Neuronal stem cell (in vitro differentiated cells): ENCODE measurements at regions not wholly inside any gene's neighbourhood (a gene's known extent, or its start where the extent isn't known, plus 50 kb on each side); places are given as distances from the start of the nearest gene placed in this dataset.

ENCODE experiments used
- DNase-seq: peaks from one replicate; pipeline ENCODE4 v3.0.0-alpha.2; 2013; ENCODE audit warnings: low spot score
- H2AFZ ChIP-seq: one replicate; pipeline ENCODE4 v1.6.1; 2013; ENCODE audit warnings: mild to moderate bottlenecking, low read length, inconsistent platforms
- H2AK5ac ChIP-seq: 2 replicates; pipeline ENCODE4 v1.6.1; 2013; ENCODE audit warnings: low read depth, mild to moderate bottlenecking, inconsistent platforms, low read length, moderate library complexity, mixed read lengths
- H2BK120ac ChIP-seq: 2 replicates; pipeline ENCODE4 v1.6.1; 2013; ENCODE audit warnings: low read depth, mild to moderate bottlenecking, inconsistent platforms, low read length, moderate library complexity, mixed read lengths
- H2BK12ac ChIP-seq: one replicate; pipeline ENCODE4 v1.6.1; 2013; ENCODE audit warnings: low read length, inconsistent platforms
- H2BK15ac ChIP-seq: 2 replicates; pipeline ENCODE4 v1.6.1; 2013; ENCODE audit warnings: mild to moderate bottlenecking, low read length, inconsistent platforms, mixed read lengths
- H2BK5ac ChIP-seq: one replicate; pipeline ENCODE4 v1.6.1; 2013; ENCODE audit warnings: inconsistent platforms, mild to moderate bottlenecking, low read length, moderate library complexity
- H3K14ac ChIP-seq: one replicate; pipeline ENCODE4 v1.6.1; 2013; ENCODE audit warnings: low read length, inconsistent platforms
- H3K18ac ChIP-seq: 2 replicates; pipeline ENCODE4 v1.6.1; 2013; ENCODE audit warnings: low read length, inconsistent platforms
- H3K23ac ChIP-seq: 2 replicates; pipeline ENCODE4 v1.6.1; 2013; ENCODE audit warnings: low read depth, mild to moderate bottlenecking, mixed read lengths, low read length, inconsistent platforms; ENCODE audit not compliant: poor library complexity
- H3K27ac ChIP-seq: replicated peaks from 3 replicates; pipeline ENCODE4 v1.5.1; 2013; ENCODE audit warnings: low read length, inconsistent platforms
- H3K27me3 ChIP-seq, 3 experiments: 2 replicates each; pipeline ENCODE4 v1.6.1; 2013; ENCODE audit warnings: low read length in 3 of 3, mild to moderate bottlenecking in 2 of 3, inconsistent platforms in 1 of 3, low read depth in 1 of 3, mixed read lengths in 1 of 3, moderate library complexity in 1 of 3; ENCODE audit not compliant: control insufficient read depth in 3 of 3, insufficient read depth in 3 of 3
- H3K36me3 ChIP-seq, 2 donors: replicated peaks in 1 of 2; 2 replicates each; pipeline ENCODE4 v1.6.1; 2013; ENCODE audit warnings: low read length in 2 of 2; ENCODE audit not compliant: control insufficient read depth in 2 of 2, insufficient read depth in 2 of 2
- H3K4ac ChIP-seq: 2 replicates; pipeline ENCODE4 v1.6.1; 2013; ENCODE audit warnings: inconsistent platforms, mild to moderate bottlenecking, low read length, moderate library complexity
- H3K4me1 ChIP-seq, 2 donors: 1 replicate in 1 of 2; 2 replicates in 1 of 2; pipeline ENCODE4 v1.6.1; 2013; ENCODE audit warnings: low read length in 2 of 2, low read depth in 1 of 2; ENCODE audit not compliant: control insufficient read depth in 2 of 2, insufficient read depth in 1 of 2
- H3K4me2 ChIP-seq: one replicate; pipeline ENCODE4 v1.6.1; 2013; ENCODE audit warnings: mild to moderate bottlenecking, low read length, inconsistent platforms; ENCODE audit not compliant: insufficient read depth, poor library complexity, severe bottlenecking
- H3K4me3 ChIP-seq, 2 donors: 2 replicates each; pipeline ENCODE4 v1.5.1; 2013; ENCODE audit warnings: low read length in 2 of 2, mild to moderate bottlenecking in 2 of 2, inconsistent platforms in 1 of 2, moderate library complexity in 1 of 2
- H3K79me1 ChIP-seq: one replicate; pipeline ENCODE4 v1.6.1; 2013; ENCODE audit warnings: low read depth, mild to moderate bottlenecking, inconsistent platforms, low read length, moderate library complexity
- H3K9ac ChIP-seq: one replicate; pipeline ENCODE4 v1.6.1; 2013; ENCODE audit warnings: mild to moderate bottlenecking, low read depth, low read length, inconsistent platforms; ENCODE audit not compliant: poor library complexity
- H3K9me3 ChIP-seq, 2 donors: replicated peaks in 1 of 2; 2 replicates each; pipeline versions ENCODE3 to v1.6.1; 2013; ENCODE audit warnings: low read length in 2 of 2, mild to moderate bottlenecking in 2 of 2, inconsistent platforms in 1 of 2, low read depth in 1 of 2, mixed read lengths in 1 of 2, moderate library complexity in 1 of 2; ENCODE audit not compliant: control insufficient read depth in 2 of 2, insufficient read depth in 1 of 2
- H4K8ac ChIP-seq: one replicate; pipeline ENCODE4 v1.6.1; 2013; ENCODE audit warnings: low read depth, mild to moderate bottlenecking, inconsistent platforms, low read length, moderate library complexity
- H4K91ac ChIP-seq: one replicate; pipeline ENCODE4 v1.6.1; 2013; ENCODE audit warnings: low read length, low read depth, mild to moderate bottlenecking, inconsistent platforms; ENCODE audit not compliant: poor library complexity
- WGBS, 2 donors: extraction: QIAGEN DNeasy Blood & Tissue Kit; methylation state at CpG; one replicate each; pipeline ENCODE4 v1.1.7; 2013; ENCODE audit warnings: missing lambda C conversion rate in 2 of 2, mixed read lengths in 1 of 2; ENCODE audit not compliant: insufficient read length in 2 of 2, insufficient replicate concordance in 1 of 2; ENCODE audit errors: extremely low coverage in 2 of 2; 5-methylcytosine and 5-hydroxymethylcytosine counted together

- Histone ChIP-seq H3K36me3 (no peaks in the 10 kb centered on the region), H2BK12ac (no peak overlapping the region), H2BK5ac (no peak overlapping the region), H3K9me3 (peaks cover 0 to 13% of the 10 kb centered on the region in 2 donors), H3K4me3 (no peak overlapping the region), H3K27ac (no peak overlapping the region), H2AFZ (no peak overlapping the region), H4K91ac (no peak overlapping the region), H2BK15ac (no peak overlapping the region), H3K4me1 (no peaks in the 10 kb centered on the region), H3K27me3 (no peaks in the 10 kb centered on the region), H4K8ac (no peak overlapping the region), H2AK5ac (no peak overlapping the region), H3K9ac (no peak overlapping the region), H2BK120ac (no peak overlapping the region), H3K23ac (no peak overlapping the region), H3K4me2 (no peak overlapping the region), H3K4ac (no peak overlapping the region), H3K14ac (no peak overlapping the region), H3K18ac (no peak overlapping the region), H3K79me1 (no peaks in the 10 kb centered on the region)
- no peak for DNase-seq
- WGBS, 2 donors: no CpG with 5 or more reads among the region's 4 CpGs
Measured at GRCh38 chr3:175916191-175916934, 1057.2 kb downstream of the NAALADL2 start.

- Histone ChIP-seq H3K23ac (no peak overlapping the region), H3K18ac (no peak overlapping the region), H2BK12ac (no peak overlapping the region), H3K9me3 (peaks cover 0 to 12% of the 10 kb centered on the region in 2 donors), H3K36me3 (no peaks in the 10 kb centered on the region), H3K4me1 (no peaks in the 10 kb centered on the region), H3K79me1 (no peaks in the 10 kb centered on the region), H2BK5ac (no peak overlapping the region), H3K9ac (no peak overlapping the region), H3K4me3 (no peak overlapping the region), H3K4ac (no peak overlapping the region), H3K27me3 (no peaks in the 10 kb centered on the region), H3K27ac (no peak overlapping the region), H4K8ac (no peak overlapping the region), H3K14ac (no peak overlapping the region), H4K91ac (no peak overlapping the region), H2AK5ac (no peak overlapping the region), H2BK15ac (no peak overlapping the region), H3K4me2 (no peak overlapping the region), H2BK120ac (no peak overlapping the region), H2AFZ (no peak overlapping the region)
- no peak for DNase-seq
Measured at GRCh38 chr3:175914785-175915184, 1055.7 kb downstream of the NAALADL2 start.

GRCh38 chr3:175913286-175913685 is 1054.2 kb downstream of the NAALADL2 start:
- H3K79me1 ChIP-seq: no peaks in the 10 kb centered on the region
- no peak overlapping the region for H2BK5ac ChIP-seq
- H3K9me3 ChIP-seq: peaks cover 0 to 5% of the 10 kb centered on the region in 2 donors
- no peak overlapping the region for H2BK15ac ChIP-seq
- H2BK120ac ChIP-seq: no peak overlapping the region
- H3K18ac ChIP-seq: no peak overlapping the region
- no peak overlapping the region for H3K23ac ChIP-seq
- no peak for DNase-seq
- H3K4me2 ChIP-seq: no peak overlapping the region
- no peak overlapping the region for H2BK12ac ChIP-seq
- no peaks in the 10 kb centered on the region for H3K27me3 ChIP-seq
- H3K4ac ChIP-seq: no peak overlapping the region
- no peak overlapping the region for H3K4me3 ChIP-seq
- no peak overlapping the region for H2AK5ac ChIP-seq
- no peak overlapping the region for H3K9ac ChIP-seq
- no peaks in the 10 kb centered on the region for H3K4me1 ChIP-seq
- H3K14ac ChIP-seq: no peak overlapping the region
- H4K8ac ChIP-seq: no peak overlapping the region
- H2AFZ ChIP-seq: no peak overlapping the region
- no peaks in the 10 kb centered on the region for H3K36me3 ChIP-seq
- H4K91ac ChIP-seq: no peak overlapping the region
- WGBS, 2 donors: no CpG with 5 or more reads among the region's 3 CpGs
- H3K27ac ChIP-seq: no peak overlapping the region

GRCh38 chr3:175911937-175912336 is 1052.8 kb downstream of the NAALADL2 start:
- Histone ChIP-seq H3K9me3 (peaks cover 0 to 4% of the 10 kb centered on the region in 2 donors), H2BK5ac (no peak overlapping the region), H3K23ac (no peak overlapping the region), H3K18ac (no peak overlapping the region), H3K27ac (no peak overlapping the region), H4K8ac (no peak overlapping the region), H3K27me3 (no peaks in the 10 kb centered on the region), H3K79me1 (no peaks in the 10 kb centered on the region), H2BK120ac (no peak overlapping the region), H2AK5ac (no peak overlapping the region), H3K36me3 (no peaks in the 10 kb centered on the region), H2BK12ac (no peak overlapping the region), H3K14ac (no peak overlapping the region), H3K4me1 (no peaks in the 10 kb centered on the region), H2AFZ (no peak overlapping the region), H3K4me3 (no peak overlapping the region), H3K4ac (no peak overlapping the region), H4K91ac (no peak overlapping the region), H2BK15ac (no peak overlapping the region), H3K4me2 (no peak overlapping the region), H3K9ac (no peak overlapping the region)
- no CpG with 5 or more reads among the region's 1 CpG for WGBS, 2 donors
- DNase-seq: no peak
